ENCODE measurements at regions not wholly inside any gene's neighbourhood (a gene's known extent, or its start where the extent isn't known, plus 50 kb on each side); places are given as distances from the start of the nearest gene placed in this dataset.

DNA sequence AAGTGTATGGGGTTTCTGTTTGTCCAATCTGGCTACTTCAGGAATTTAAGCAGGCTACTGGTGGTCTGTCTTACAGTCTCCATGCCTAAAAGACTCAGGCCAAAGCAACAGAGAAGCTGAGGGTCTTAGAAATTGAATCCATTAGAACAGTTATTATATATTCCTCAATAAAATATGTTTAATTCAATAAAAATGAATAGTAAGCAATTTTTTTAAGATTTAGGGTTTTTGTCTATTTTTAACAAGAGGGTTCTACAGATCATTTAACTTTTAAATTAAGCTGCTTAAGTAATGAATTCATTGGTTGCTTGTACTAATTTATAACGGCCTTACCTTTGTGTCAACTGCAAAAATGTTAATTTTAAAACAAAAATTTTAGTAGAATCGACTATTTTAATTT, 832.6 kb upstream of the SLC39A10 start:
- Histone ChIP-seq H3K4me1 (no peaks in the 10 kb centered on the region), H3K27ac (no peak overlapping the region), H3K9me3 (no peaks in the 10 kb centered on the region), H3K36me3 (no peaks in the 10 kb centered on the region), H3K4me3 (no peak overlapping the region), H3K27me3 (no peaks in the 10 kb centered on the region)
- TF ChIP-seq EP300 (IDR thresholded peaks at IDR 0.05) = no peak
- TF ChIP-seq POLR2A (IDR thresholded peaks at IDR 0.05) = no peak
- no peak for TF ChIP-seq POLR2AphosphoS5 (IDR thresholded peaks at IDR 0.05)
- TF ChIP-seq, protein P1, sequence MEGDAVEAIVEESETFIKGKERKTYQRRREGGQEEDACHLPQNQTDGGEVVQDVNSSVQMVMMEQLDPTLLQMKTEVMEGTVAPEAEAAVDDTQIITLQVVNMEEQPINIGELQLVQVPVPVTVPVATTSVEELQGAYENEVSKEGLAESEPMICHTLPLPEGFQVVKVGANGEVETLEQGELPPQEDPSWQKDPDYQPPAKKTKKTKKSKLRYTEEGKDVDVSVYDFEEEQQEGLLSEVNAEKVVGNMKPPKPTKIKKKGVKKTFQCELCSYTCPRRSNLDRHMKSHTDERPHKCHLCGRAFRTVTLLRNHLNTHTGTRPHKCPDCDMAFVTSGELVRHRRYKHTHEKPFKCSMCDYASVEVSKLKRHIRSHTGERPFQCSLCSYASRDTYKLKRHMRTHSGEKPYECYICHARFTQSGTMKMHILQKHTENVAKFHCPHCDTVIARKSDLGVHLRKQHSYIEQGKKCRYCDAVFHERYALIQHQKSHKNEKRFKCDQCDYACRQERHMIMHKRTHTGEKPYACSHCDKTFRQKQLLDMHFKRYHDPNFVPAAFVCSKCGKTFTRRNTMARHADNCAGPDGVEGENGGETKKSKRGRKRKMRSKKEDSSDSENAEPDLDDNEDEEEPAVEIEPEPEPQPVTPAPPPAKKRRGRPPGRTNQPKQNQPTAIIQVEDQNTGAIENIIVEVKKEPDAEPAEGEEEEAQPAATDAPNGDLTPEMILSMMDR (IDR thresholded peaks at IDR 0.05) = no peak
- DNase-seq = no peak
- WGBS, 2 donors = 39 to 60% methylated on average over 2 of the region's 2 CpGs
- intact Hi-C loops (cut with DNase I) = no loop called here

- H3K9me3 ChIP-seq = no peaks in the 10 kb centered on the region
- no peak overlapping the region for H3K4me3 ChIP-seq
- intact Hi-C loops (cut with DNase I) = no loop called here
- TF ChIP-seq, protein P1 (IDR thresholded peaks at IDR 0.05) = no peak
- TF ChIP-seq POLR2AphosphoS5 (IDR thresholded peaks at IDR 0.05) (no peak), POLR2A (IDR thresholded peaks at IDR 0.05) (no peak), EP300 (IDR thresholded peaks at IDR 0.05) (no peak)
- no peaks in the 10 kb centered on the region for H3K4me1 ChIP-seq
- no peak overlapping the region for H3K27ac ChIP-seq
- H3K36me3 ChIP-seq = no peaks in the 10 kb centered on the region
- no peaks in the 10 kb centered on the region for H3K27me3 ChIP-seq
- no peak for DNase-seq
- 78 to 88% methylated on average over 5 of the region's 5 CpGs for WGBS, 2 donors
Measured at GRCh38 chr2:194822657-194823056, 834.4 kb upstream of the SLC39A10 start.

DNA sequence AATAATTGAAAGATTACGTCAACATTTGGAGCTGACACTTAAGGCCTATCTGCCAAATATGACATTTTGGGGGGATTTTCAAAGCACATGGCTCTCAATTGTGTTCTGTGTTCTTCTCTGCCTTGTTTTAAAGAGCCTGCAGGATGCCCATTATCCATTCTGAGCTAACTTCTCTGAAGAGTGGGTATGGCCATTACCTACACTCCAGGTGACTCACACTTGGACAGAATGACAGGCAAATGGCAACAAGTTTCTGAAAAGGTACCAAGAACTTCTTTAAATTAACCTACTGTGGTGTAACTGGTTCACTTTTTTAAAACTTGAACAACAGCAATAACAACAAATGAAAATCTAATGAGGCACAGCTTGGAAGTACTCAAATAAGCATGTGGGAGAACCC, 834.9 kb upstream of the SLC39A10 start:
- no peaks in the 10 kb centered on the region for H3K27me3 ChIP-seq
- intact Hi-C loops (cut with DNase I) = no loop called here
- WGBS, 2 donors = 0% methylated on average over 1 of the region's 1 CpG
- no peaks in the 10 kb centered on the region for H3K9me3 ChIP-seq
- H3K4me3 ChIP-seq = no peak overlapping the region
- TF ChIP-seq POLR2A (IDR thresholded peaks at IDR 0.05) = no peak
- TF ChIP-seq, protein P1 (IDR thresholded peaks at IDR 0.05) = no peak
- TF ChIP-seq EP300 (IDR thresholded peaks at IDR 0.05) = no peak
- TF ChIP-seq POLR2AphosphoS5 (IDR thresholded peaks at IDR 0.05) = no peak
- H3K4me1 ChIP-seq = no peaks in the 10 kb centered on the region
- H3K36me3 ChIP-seq = no peaks in the 10 kb centered on the region
- no peak overlapping the region for H3K27ac ChIP-seq
- DNase-seq = no peak

DNA sequence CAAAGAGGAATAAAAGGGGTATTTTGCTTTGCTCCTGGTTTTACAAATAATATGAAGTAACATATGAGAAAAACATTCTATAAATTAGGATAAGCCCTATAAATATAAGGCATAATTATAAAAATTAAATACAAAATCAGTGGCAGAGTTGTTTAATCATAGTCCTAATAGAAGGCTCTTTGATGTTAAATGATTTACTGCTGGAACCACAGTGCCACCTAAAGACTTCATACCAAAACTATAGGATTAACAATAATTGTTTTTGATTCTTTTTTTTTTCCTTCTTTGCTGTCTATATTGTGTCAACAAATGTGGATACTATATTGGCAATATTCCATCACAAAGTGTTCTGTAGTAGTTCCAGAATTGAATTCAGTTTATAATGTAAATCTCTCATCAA, 837.7 kb upstream of the SLC39A10 start:
- TF ChIP-seq POLR2AphosphoS5 (IDR thresholded peaks at IDR 0.05) (no peak), POLR2A (IDR thresholded peaks at IDR 0.05) (no peak), EP300 (IDR thresholded peaks at IDR 0.05) (no peak)
- TF ChIP-seq, protein P1 (IDR thresholded peaks at IDR 0.05) = no peak
- DNase-seq = no peak
- Histone ChIP-seq H3K27me3 (no peaks in the 10 kb centered on the region), H3K27ac (no peak overlapping the region), H3K9me3 (no peaks in the 10 kb centered on the region), H3K36me3 (no peaks in the 10 kb centered on the region), H3K4me1 (no peaks in the 10 kb centered on the region), H3K4me3 (no peak overlapping the region)
- intact Hi-C loops (cut with DNase I) = no loop called here

GRCh38 chr2:194815475-194815874, 841.6 kb upstream of the SLC39A10 start:
- TF ChIP-seq EP300 (IDR thresholded peaks at IDR 0.05) (no peak), POLR2AphosphoS5 (IDR thresholded peaks at IDR 0.05) (no peak), POLR2A (IDR thresholded peaks at IDR 0.05) (no peak)
- TF ChIP-seq, protein P1 (IDR thresholded peaks at IDR 0.05) = no peak
- Histone ChIP-seq H3K27ac (no peak overlapping the region), H3K27me3 (no peaks in the 10 kb centered on the region), H3K4me3 (no peak overlapping the region), H3K36me3 (no peaks in the 10 kb centered on the region), H3K4me1 (no peaks in the 10 kb centered on the region), H3K9me3 (no peaks in the 10 kb centered on the region)
- no peak for DNase-seq
- intact Hi-C loops (cut with DNase I) = no loop called here

Data from sigmoid colon (tissue), 6 donors.